Heart right ventricle (tissue), 16 donors: ENCODE measurements at regions not wholly inside any gene's neighbourhood (a gene's known extent, or its start where the extent isn't known, plus 50 kb on each side); places are given as distances from the start of the nearest gene placed in this dataset.

Source experiments
- ATAC-seq, 8 donors: fragments of 200-7000 bp; cut with Tn5 transposase; one replicate each; pipeline ENCODE4 v1.9.1; 2020; ENCODE audit warnings: mild to moderate bottlenecking in 8 of 8, moderate library complexity in 8 of 8, moderate number of reproducible peaks in 1 of 8
- DNase-seq, 2 donors: peaks; one replicate each; pipeline ENCODE4 v3.0.0-alpha.2; 2020
- H3K27ac ChIP-seq, 10 donors: fragments of 200-600 bp; sonication (generic) in 2 of 10; one replicate each; pipeline versions ENCODE4 v1.5.0 to v1.8.0; 2020 to 2022; ENCODE audit warnings: mild to moderate bottlenecking in 3 of 10
- H3K27me3 ChIP-seq, 7 donors: fragments of 200-600 bp; one replicate each; pipeline ENCODE4 v1.8.0; 2021 to 2022; ENCODE audit warnings: mild to moderate bottlenecking in 2 of 7
- H3K36me3 ChIP-seq, 9 donors: fragments of 200-600 bp; sonication (generic) in 1 of 9; one replicate each; pipeline versions ENCODE4 v1.5.0 to v1.8.0; 2020 to 2022; ENCODE audit warnings: mild to moderate bottlenecking in 2 of 9
- H3K4me1 ChIP-seq, 9 donors: fragments of 200-600 bp; sonication (generic) in 1 of 9; one replicate each; pipeline versions ENCODE4 v1.5.0 to v1.8.0; 2020 to 2022; ENCODE audit warnings: mild to moderate bottlenecking in 4 of 9
- H3K4me3 ChIP-seq, 10 donors: fragments of 200-600 bp; sonication (generic) in 2 of 10; one replicate each; pipeline versions ENCODE4 v1.5.0 to v1.8.0; 2020 to 2022; ENCODE audit warnings: mild to moderate bottlenecking in 7 of 10, moderate library complexity in 2 of 10
- H3K9me3 ChIP-seq, 11 donors: fragments of 200-600 bp in 10 of 11; sonication (generic) in 2 of 11; one replicate each; pipeline versions ENCODE4 v1.5.0 to v1.8.0; 2013 to 2022; ENCODE audit warnings: mild to moderate bottlenecking in 2 of 11, control low read depth in 1 of 11, moderate library complexity in 1 of 11
- WGBS, 2 donors: extraction: QIAGEN DNeasy Blood & Tissue Kit; methylation state at CpG; one replicate each; pipeline ENCODE4 v1.1.7; 2013; ENCODE audit warnings: inconsistent platforms in 1 of 2; 5-methylcytosine and 5-hydroxymethylcytosine counted together
- intact Hi-C, 10 donors: fragments of 100-400 bp; cut with DNase I; formaldehyde crosslinking; loops; one replicate each; pipeline versions ENCODE4 v1.11.1 to v1.14.2; 2022
- TF ChIP-seq, protein P1 (sequence below), 9 donors: fragments of 200-600 bp; sonication (generic) in 2 of 9; IDR thresholded peaks; one replicate each; pipeline versions ENCODE4 v1.5.0 to v1.8.0; 2021 to 2022; ENCODE audit warnings: antibody characterized with exemption in 9 of 9, mild to moderate bottlenecking in 5 of 9, moderate library complexity in 1 of 9
- donor health status: Arrhythmogenic right ventricular cardiomyopathy.
- donor health status: ischemic (EF 13 %, LVEDD 7.1; RV severe dilation, severe dysfunction).
- donor health status: healthy with polysubstance abuse.
- donor health status: DM: no; HTN: yes; CAD: no.
- donor health status: DM: no; HTN: no; CAD: no.
- donor health status: ischemic (EF 25% LVEDD 6.9; RV normal size, moderate dysfunction).
- donor health status: ischemic (EF 25% LVEDD 5.7; RV mildly dilated, moderate dysfunction).
- donor health status: healthy.
- donor health status: DM: yes; HTN: yes; CAD: no.
- donor health status: Ischemic cardiomyopathy.
- donor health status: ischemic (EF 35%, LVEDD 5.7; RV mildly dilated, moderate dysfunction).
- donor health status: nonischemic (EF 11% LVEDD 7.7; RV severe dilation, severe dysfunction).
- donor health status: DM: yes; HTN: yes; CAD: no.
- donor health status: PGD.
- donor health status: ischemic (EF 29% LVEDD 5.4; RV normal size, mild dysfunction).
- donor health status: nonischemic (EF 23%, LVEDD 6.1; RV moderate dilation, normal function).

DNA sequence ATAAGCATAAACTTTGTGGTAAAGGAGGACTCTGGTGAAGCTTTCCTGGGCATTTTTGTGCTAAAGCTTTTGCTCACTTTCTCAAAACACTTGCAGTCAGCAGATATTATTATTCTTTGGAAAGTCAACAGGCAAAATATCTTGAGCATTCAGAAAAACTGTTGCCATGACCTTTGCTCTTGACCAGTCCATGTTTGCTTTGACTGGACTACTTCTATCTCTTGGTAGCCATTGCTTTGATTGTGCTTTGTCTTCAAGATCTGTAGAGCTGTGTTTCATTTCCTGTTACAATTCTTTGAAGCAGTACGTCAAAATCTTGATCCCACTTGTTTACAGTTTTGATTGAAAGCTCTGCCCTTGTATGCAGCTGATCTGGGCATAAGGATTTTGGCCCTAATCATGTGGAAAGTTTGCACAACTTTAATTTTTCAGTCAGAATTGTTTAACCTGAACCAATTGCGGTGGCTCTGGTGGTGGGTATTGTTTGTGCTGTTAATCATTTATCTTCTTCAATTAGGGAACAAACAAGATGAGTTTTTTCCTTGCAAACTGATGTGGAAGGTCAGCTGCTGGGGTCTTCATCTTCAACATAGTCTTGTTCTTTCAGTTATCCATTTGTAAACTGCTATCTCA, 121.5 kb upstream of the NUDT6 start:
- TF ChIP-seq, protein P1, sequence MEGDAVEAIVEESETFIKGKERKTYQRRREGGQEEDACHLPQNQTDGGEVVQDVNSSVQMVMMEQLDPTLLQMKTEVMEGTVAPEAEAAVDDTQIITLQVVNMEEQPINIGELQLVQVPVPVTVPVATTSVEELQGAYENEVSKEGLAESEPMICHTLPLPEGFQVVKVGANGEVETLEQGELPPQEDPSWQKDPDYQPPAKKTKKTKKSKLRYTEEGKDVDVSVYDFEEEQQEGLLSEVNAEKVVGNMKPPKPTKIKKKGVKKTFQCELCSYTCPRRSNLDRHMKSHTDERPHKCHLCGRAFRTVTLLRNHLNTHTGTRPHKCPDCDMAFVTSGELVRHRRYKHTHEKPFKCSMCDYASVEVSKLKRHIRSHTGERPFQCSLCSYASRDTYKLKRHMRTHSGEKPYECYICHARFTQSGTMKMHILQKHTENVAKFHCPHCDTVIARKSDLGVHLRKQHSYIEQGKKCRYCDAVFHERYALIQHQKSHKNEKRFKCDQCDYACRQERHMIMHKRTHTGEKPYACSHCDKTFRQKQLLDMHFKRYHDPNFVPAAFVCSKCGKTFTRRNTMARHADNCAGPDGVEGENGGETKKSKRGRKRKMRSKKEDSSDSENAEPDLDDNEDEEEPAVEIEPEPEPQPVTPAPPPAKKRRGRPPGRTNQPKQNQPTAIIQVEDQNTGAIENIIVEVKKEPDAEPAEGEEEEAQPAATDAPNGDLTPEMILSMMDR (IDR thresholded peaks at IDR 0.05), result no peak
- H3K27me3 ChIP-seq, result no peaks in the 10 kb centered on the region
- intact Hi-C loops, result no loop called here
- H3K27ac ChIP-seq, result no peak overlapping the region
- H3K9me3 ChIP-seq, result peaks cover 0 to 50% (median 20%) of the 10 kb centered on the region in 11 donors
- no peak for DNase-seq
- no peak overlapping the region for H3K4me3 ChIP-seq
- peaks cover 0 to 9% (median 0%) of the 10 kb centered on the region in 9 donors for H3K36me3 ChIP-seq
- no peak for ATAC-seq
- WGBS, 2 donors, result 40 to 41% methylated on average over 2 of the region's 2 CpGs
- H3K4me1 ChIP-seq, result no peaks in the 10 kb centered on the region

DNA sequence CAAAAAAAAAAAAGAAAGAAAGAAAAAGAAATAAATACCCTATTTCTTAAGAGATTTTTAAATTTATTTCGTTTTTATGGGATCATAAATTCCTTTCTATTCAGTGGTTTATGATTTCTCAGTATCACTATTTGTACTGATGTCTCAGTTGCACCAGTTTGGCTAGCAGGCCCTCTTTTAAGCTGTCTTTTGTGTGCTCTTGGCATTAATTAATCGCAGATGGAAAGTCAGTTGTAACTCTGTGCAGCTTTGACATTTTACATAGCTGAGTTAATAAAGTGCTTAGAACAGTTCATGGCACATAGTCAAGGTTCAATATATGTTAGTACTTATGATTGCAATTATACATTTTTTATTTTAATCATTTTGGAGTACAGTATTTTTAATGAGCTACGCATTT, 123.7 kb upstream of the NUDT6 start:
- TF ChIP-seq, protein P1 (IDR thresholded peaks at IDR 0.05), result no peak
- H3K4me3 ChIP-seq, result no peak overlapping the region
- ATAC-seq (no peak), DNase-seq (no peak)
- peaks cover 0 to 9% (median 0%) of the 10 kb centered on the region in 9 donors for H3K36me3 ChIP-seq
- intact Hi-C loops, result no loop called here
- H3K27ac ChIP-seq, result no peak overlapping the region
- peaks cover 0 to 71% (median 20%) of the 10 kb centered on the region in 11 donors for H3K9me3 ChIP-seq
- no peaks in the 10 kb centered on the region for H3K4me1 ChIP-seq
- 94 to 96% methylated on average over 3 of the region's 3 CpGs for WGBS, 2 donors
- no peaks in the 10 kb centered on the region for H3K27me3 ChIP-seq

DNA sequence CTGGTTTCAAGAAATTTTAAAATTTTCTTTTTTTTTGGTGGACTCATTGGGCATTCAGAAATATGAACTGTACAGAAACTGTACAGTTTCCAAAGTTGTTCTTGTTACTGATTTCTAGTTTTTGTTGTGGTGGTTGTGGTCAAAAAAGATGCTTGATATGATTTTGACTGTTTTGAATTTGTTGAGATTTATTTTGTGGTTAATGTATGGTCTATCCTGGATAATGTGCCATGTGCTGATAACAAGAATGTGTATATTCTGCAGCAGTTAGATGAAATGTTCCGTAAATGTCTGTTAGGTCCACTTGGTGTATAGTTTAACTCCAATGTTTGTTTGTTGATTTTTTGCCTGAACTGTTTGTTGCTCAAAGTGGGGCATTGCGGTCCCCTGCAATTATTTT, 127.6 kb upstream of the NUDT6 start:
- H3K4me1 ChIP-seq, result no peaks in the 10 kb centered on the region
- peaks cover 0 to 10% (median 0%) of the 10 kb centered on the region in 9 donors for H3K36me3 ChIP-seq
- no peak overlapping the region for H3K4me3 ChIP-seq
- 95 to 98% methylated on average over 2 of the region's 2 CpGs for WGBS, 2 donors
- H3K27ac ChIP-seq, result no peak overlapping the region
- intact Hi-C loops, result no loop called here
- TF ChIP-seq, protein P1 (IDR thresholded peaks at IDR 0.05), result no peak
- H3K27me3 ChIP-seq, result no peaks in the 10 kb centered on the region
- no peak for ATAC-seq
- peaks cover 0 to 65% (median 22%) of the 10 kb centered on the region in 11 donors for H3K9me3 ChIP-seq
- DNase-seq, result no peak

DNA sequence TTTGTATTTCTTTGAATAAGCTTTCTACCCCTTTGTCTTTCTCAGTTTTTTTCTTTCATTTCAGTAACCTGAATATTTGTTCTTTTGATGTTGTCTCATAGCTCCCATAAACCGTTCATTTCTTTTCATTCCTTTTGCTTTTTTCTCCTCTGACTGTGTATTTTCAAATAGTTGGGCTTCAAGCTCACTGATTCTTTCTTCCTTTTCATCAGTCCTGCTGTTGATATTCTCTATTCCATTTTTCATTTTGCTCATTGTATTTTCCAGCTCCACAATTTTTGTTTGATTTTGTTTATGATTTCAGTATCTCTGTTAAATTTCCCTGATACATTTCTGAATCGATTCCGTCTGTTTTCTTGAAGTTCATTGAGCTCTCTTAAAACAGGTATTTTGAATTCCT, 129.6 kb upstream of the NUDT6 start:
- Histone ChIP-seq H3K4me3 (no peak overlapping the region), H3K9me3 (peaks cover 0 to 60% (median 22%) of the 10 kb centered on the region in 11 donors), H3K36me3 (peaks cover 0 to 10% (median 0%) of the 10 kb centered on the region in 9 donors), H3K27ac (no peak overlapping the region), H3K4me1 (no peaks in the 10 kb centered on the region), H3K27me3 (no peaks in the 10 kb centered on the region)
- ATAC-seq (no peak), DNase-seq (no peak)
- 84 to 98% methylated on average over 3 of the region's 3 CpGs for WGBS, 2 donors
- TF ChIP-seq, protein P1 (IDR thresholded peaks at IDR 0.05), result no peak
- intact Hi-C loops, result no loop called here
